AG10803 (cell line): ENCODE measurements at regions not wholly inside any gene's neighbourhood (a gene's known extent, or its start where the extent isn't known, plus 50 kb on each side); places are given as distances from the start of the nearest gene placed in this dataset.

Experiments used
- DNase-seq: peaks from one replicate; pipeline ENCODE4 v3.0.0; 2010; ENCODE audit warnings: low read depth
- H3K4me3 ChIP-seq: 2 replicates; pipeline ENCODE4 v1.5.1; 2011; ENCODE audit warnings: mild to moderate bottlenecking, low read length, control low read depth
- CTCF ChIP-seq: conservative IDR thresholded peaks from 2 replicates; pipeline ENCODE4 v1.5.1; 2011; ENCODE audit warnings: mild to moderate bottlenecking, low read length, control low read depth, inconsistent platforms

GRCh38 chr3:31241533-31241932 lies 291.2 kb upstream of the STT3B start:
- DNase-seq = no peak
- H3K4me3 ChIP-seq = no peak overlapping the region
- no peak for TF ChIP-seq CTCF

- H3K4me3 ChIP-seq = no peak overlapping the region
- DNase-seq = no peak
- no peak for TF ChIP-seq CTCF
Observed at GRCh38 chr3:31242026-31242960, 290.4 kb upstream of the STT3B start.

- no peak for TF ChIP-seq CTCF
- no peak overlapping the region for H3K4me3 ChIP-seq
- DNase-seq = no peak
Observed at GRCh38 chr3:31244929-31245817, 287.6 kb upstream of the STT3B start.

GRCh38 chr3:31246293-31247062 lies 286.2 kb upstream of the STT3B start:
- DNase-seq = no peak
- no peak for TF ChIP-seq CTCF
- H3K4me3 ChIP-seq = no peak overlapping the region

- no peak for TF ChIP-seq CTCF
- H3K4me3 ChIP-seq = no peak overlapping the region
Observed at GRCh38 chr3:31247063-31247447, 285.7 kb upstream of the STT3B start.

DNA sequence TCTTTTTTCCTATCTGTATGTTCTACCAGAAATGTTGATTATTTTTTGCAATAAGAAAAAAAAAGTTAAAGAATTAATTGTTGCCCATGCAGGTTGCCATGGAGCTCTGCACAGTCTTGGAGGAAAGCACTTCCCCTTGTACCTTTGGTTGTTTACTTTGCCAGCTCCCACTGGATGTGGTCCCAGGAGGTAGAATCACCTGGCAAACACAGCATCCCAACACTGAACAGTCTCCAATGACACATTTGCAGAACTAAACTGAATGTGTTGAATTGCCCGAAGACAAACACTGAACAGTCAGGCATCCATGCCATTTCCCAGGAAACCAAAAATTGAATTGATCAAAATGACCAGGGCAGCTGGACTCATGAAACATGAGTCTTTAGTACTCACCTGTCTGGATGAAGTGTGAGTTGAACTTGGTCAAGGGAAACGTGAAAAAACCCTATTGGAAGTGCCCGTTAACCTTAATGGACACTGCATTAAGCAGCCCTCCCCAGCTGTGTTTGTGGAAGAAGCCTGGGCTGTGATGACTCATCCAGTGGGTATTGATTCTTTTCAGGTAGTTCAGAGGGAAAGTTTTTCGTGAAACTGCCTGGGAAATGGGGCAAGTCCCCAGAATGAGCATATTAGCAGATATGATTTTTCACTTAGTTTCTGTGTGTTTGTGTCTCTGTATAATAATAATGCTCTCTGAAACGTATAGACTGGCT lies 284.7 kb upstream of the STT3B start:
- DNase-seq = no peak
- TF ChIP-seq CTCF = no peak
- H3K4me3 ChIP-seq = no peak overlapping the region

More at GRCh38 chr3:31247063-31247447, 285.7 kb upstream of the STT3B start:
- DNase-seq = no peak
